SKM-1 (cell line): ENCODE measurements at regions not wholly inside any gene's neighbourhood (a gene's known extent, or its start where the extent isn't known, plus 50 kb on each side); places are given as distances from the start of the nearest gene placed in this dataset.
"Not testable (repeated sequence)": the region's sequence is repeated elsewhere in the genome, so short reads cannot be mapped to it uniquely, and the experiment has no call there.

Experiments
- DNase-seq: peaks from one replicate; lab custom pipeline; 2025; ENCODE audit not compliant: unreplicated experiment; lab: John Stamatoyannopoulos, UW

DNA sequence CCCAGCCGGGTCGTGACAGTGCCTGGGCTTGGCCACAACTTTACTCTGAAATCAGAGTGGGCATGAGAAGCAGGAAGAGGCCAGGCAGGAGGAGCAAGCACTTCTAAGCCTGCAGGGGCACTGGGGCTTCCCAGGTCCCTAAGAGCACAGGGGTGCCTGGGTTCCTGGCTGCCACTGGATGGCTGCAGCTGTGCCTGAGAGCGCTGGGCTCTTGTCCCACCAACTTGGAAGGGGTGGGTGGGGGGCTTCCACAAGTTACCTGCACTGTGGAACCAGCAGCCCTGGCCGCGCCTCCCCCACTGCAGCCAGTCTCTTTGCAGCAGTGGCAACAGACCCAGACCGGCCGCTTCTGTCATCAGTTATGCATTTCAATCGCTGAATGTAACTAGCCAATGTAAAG lies 434.7 kb upstream of the GRM3 start:
- DNase-seq: no peak

DNA sequence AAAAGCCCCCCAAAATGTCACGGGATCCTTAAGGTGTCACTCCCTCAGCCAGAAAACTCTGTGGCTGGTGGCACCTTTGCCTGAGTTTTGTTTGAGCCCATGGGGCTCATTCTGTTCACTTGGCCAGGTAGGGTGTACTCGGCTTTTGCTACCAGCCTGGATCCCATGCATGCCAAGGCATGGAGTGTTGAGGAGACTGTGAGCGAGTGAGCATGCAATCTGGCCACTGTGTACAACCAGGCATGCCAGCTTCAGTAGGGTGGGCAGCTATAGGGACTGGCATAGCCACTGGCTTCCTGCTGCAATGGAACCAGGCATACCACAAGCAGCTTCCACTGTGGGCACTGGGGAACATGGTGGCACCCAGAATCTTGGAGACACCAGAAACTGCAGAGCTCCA lies 436.0 kb upstream of the GRM3 start:
- DNase-seq: no peak

DNA sequence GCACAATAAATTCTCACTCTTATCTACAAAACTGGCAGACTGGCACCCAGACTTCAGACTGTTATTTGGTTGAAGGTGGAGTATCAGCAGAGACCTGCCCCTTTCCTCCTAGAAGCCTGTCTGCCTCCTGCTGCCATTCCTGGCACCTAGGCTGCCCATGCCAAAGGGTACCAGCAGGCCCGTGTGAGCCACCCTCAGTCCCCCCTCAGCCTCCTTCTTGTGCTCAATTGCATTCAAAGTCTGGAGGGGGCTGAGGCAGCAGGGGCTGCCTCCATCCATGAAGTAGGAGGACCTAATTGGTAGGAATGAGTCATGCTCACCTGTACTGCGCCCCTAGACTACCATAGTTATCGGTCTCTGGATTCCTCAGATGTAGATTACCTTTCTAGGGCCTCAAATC lies 440.9 kb upstream of the GRM3 start:
- DNase-seq: no peak

DNA sequence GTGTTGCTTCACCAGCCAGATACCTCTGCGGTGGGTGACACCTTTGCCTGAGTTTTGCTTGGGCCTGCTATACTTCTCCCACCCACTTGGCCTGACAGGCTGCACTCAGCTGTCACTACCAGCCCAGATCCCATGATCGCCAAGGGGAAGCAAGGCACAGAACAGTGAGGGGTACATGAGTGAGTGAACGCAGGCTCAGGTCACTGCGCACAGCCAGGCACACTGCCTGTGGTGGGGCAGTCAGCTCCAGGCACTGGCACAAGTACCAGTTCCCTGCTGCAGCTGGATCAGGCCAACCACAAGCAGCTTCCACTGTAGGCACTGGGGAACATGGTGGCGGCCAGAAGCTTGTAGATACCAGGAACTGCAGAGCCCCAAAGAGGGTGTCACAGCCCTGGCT lies 441.9 kb upstream of the GRM3 start:
- no peak for DNase-seq

DNA sequence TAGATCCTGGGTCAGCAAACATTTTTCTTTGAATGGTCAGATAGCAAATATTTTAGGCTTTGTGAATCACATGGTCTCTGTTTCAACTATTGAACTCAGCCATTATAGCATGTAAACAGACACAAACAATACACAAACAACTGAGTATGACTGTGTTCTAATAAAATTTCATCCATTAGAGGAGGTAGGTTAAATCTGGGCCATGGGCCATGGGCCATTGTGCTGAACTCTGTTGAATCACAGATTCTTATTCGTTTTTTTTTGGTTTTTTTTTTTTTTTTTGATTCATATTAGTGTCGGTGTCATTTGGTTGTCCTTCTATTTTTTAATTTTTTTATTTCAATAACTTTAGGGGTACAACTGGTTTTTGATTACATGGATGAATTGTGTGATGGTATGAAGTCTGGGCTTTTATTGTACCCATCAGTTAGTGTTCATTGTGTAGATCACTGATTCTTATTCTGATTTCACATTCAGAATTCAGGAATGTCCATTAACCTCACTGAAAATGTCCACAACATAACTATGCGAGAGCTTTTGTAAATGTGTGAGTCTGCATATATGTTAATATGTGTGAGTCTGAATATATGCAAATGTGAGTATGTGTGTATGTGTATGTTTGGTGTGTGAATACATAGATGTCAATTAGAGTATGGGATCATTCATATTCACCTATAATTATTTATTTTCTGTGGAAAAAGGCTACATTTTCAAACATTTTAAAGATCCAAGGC lies 443.7 kb upstream of the GRM3 start:
- no peak for DNase-seq

DNA sequence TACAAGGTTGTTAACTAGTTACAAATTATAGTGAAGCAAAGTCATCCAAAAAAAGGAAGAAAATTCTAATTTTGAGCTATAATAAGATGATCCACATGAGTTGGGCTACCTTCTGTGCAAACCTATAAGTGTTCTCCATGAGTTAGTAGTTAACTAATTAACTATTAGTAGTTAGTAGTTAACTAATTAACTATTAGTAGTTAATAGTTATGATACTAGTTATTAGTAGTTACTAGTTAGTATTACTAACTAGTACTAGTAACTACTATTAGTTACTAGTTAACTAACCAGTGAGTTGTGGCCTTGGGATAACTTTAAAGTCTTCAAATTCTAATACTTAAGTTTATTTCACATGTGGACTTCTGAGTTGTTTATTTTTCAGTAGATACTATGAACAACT lies 453.4 kb upstream of the GRM3 start:
- no peak for DNase-seq

DNA sequence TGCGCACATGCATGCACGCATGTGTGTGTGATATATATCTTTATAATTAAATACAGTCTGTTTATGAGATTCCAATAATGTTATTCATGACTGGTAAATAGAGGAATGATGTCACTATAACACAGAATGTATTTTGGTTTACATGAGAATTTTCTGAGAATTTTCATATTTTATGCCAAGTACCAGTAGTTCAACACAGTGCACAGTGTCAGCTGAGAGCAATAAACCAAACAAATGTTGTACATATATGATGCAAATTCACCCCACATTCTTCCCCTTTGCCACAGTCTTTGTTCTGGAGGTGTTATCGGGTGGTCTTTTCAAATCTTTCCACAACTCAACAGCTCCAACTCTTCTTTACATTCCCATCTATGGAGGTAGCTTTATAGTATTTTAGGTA lies 462.2 kb upstream of the GRM3 start:
- no peak for DNase-seq

DNA sequence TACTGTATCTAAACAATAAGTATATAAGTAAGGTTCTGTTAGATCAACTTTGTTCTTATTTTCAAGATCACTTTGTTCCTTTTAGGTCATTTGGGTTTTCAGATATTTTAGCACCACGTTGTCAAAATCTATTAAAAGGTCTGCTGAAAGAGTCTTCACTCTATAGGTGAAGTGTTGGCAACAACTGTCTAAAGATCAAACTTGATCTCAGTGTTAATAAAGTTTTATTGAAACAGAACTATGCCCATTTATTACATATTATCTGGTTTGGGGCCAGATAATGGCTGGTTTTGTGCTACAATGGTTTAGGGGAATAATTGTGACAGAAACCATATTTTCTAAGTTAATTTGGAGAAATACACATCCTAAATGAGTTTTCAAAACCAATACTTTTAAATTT lies 478.9 kb upstream of the GRM3 start:
- no peak for DNase-seq

DNA sequence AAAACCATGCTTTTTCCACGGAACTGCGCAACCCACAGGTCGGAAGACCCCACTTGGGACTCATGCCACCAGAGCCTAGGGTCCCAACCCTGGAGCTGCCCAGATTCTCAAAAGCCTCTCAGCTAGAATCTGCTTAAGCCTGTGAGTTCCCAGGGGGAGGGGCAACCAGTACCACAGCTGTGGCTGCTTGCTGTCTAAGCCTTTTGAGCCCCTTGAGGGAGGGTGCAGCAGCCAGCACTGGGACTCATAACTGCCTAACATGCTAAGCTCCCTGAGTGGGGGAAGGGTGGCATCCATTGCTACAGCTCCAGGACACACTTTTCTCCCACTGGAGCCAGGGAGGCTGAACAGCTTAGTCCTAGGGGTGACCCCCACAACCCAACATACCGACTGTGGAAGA lies 485.6 kb upstream of the GRM3 start:
- DNase-seq: no peak

DNA sequence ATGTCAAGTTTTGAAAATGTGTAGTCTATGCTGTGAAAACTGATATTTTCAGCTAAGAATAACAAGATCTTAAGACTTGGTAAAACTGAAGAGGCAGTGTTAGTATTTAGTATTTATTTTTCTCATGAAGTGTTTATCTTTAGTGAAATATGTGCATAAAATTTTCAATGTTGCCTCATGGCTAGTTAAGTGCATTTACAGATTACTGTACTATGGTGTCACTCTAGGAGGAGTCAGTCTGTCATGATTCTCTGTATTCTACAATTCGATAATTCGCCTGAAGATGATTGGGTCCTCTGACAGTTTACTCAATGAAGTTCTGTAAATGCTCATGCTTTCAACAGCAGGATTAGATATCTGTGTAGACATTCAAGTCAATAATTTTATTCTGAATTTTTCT lies 488.1 kb upstream of the GRM3 start:
- DNase-seq: no peak

DNA sequence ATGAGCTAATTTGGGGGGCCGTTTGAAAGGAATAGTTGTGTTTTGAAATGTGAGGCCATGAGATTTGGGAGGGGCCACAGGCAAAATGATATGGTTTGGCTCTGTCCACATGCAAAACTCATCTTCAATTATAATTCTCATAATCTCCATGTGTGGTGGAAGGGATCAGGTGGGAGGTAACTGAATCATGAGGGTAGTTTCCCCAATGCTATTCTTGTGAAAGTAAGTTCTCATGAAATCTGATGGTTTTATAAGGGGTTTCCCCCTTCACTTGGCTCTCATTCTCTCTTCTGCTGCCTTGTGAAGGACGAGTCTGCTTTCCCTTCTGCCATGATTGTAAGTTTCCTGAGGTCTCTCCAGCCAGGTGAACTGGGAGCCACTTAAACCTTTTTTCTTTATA lies 490.8 kb upstream of the GRM3 start:
- DNase-seq: no peak

DNA sequence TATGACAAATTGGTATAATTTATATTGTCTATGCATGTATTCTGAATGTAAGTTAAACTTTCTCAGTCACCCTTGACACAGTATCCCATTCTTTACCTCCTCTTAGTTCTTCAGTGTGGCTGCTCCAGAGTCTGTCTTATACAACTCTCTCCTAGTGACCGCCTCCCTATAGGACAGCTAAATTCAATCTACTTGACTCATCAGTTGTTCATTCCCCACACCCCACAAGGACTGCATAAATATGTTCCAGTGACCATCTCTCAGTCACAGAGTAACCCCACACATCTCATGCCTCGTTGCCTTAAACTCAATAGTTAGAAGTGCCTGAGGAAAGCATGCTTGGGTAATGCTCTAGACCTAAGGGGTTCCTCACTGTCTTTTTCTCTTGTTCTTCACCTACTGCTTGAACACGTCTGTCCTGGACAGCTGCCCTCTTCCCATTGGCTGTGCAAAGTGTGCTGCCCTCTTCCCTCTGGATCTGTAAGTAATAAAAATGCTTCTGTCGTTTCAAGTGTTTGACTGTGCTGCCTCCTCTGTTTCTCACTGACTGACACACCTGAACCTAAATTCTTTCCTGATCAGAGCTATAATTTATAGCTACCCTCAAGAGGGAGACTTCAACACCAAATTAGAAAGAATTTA lies 494.6 kb upstream of the GRM3 start:
- DNase-seq: no peak

DNA sequence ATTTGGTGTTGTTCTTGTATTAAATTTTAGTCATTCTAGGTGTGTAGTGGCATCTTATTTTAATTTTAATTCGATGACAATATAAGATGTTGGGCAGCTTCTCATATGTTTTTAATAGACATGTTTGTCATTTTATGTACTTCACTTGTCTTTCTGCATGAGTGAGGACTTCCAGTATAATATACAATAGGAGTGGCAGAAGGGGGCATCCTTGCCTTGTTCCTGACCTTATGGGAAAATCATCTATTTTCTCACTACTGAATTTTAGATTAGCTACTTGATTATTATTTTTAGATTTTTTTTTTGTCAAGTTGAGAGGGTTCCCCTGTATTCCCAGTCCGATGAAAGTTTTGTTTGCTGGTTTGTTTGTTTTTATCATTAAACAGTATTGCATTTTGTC lies 495.2 kb upstream of the GRM3 start:
- no peak for DNase-seq

DNA sequence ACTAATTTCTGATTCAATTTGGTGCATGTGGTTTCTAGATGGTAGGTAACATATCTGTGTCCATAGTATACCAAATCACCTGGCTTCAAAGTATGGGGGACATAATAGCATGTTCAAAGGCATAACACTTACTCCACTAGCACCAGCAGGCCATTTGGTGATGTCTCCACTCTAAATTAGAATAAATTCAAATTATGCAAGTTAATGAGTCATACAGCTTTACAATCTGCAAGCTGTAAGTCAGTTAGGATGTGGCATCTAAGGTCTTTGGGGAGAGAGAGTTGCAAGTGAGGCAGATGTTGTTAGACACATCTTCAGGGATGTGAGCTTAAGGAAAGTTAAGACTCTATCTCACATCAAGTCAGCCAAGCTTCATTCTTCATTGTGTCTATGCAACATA lies 506.4 kb upstream of the GRM3 start:
- DNase-seq: no peak

DNA sequence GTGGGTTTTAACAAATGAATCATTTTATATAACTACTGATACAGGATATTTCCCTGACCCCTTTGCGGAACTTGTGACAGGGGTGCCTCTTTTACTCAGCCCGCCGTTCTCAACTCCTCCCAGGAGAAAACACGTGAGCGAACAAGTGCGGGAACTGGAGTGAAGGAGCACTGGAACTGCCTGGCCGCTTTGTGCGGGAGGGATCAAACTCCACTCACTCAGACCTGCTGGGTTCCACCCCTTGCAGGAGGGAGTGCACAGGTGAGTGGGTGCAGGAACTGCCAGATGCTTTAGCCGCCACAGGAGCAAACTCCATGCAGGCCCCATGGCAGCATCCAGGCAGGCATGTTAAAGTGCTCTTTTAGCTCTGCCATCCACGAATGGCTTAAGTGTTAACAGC lies 513.4 kb upstream of the GRM3 start:
- no peak for DNase-seq

DNA sequence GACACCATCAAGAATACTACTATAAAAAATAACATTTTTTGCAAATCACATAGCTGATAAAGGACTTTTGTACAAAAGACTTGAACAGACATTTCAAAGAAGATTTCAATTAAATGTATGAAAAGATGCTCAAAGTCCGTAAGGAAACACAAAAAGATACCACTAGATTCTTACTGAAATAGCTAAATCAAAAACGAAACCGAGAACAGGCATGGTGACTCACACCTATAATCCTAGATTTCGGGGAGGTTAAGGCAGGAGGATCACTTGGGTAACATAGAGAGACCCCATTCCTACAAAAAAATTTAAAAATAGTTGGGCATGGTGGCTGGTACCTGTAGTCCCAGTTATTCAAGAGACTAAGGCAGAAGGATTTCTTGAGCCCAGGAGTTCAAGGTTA lies 520.2 kb upstream of the GRM3 start:
- DNase-seq: no peak

DNA sequence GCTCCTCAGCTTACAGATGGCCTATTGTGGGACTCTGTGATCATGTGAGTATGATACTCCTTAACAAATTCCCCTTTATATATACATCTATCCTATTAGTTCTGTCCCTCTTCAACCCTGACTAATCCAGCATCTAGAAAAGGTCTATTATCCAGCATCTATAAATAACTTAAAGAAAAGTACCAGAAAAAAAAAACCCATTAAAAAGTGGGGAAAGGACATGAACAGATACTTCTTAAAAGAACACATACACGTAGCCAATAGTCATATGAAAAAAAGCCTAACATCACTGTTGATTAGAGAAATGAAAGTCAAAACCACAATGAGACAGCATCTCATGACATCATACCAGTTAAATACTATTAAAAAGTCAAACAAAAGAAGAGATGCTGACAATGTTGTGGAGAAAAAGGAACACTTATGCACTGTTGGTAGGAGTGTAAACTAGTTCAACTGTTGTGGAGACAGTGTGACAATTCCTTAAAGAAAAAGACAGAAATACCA lies 549.5 kb upstream of the GRM3 start:
- no peak for DNase-seq

DNA sequence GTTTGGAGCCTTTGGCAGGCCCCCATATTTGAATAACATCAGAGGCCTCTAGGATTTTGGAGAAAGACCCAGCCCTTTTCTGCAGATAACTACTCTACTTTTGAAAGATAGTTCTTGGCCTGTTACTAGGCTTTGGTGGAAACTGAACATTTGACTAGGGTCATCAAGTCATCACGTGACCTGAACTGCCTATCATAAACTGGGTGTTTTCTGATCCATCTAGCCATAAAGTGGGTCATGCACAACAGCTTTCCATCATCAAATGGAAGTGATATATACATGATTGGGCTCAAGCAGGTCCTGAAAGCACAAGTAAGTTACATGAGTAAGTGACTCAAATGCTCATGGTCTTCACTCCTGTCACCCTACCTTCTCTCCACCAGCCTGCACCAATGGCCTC lies 552.3 kb upstream of the GRM3 start:
- no peak for DNase-seq

DNA sequence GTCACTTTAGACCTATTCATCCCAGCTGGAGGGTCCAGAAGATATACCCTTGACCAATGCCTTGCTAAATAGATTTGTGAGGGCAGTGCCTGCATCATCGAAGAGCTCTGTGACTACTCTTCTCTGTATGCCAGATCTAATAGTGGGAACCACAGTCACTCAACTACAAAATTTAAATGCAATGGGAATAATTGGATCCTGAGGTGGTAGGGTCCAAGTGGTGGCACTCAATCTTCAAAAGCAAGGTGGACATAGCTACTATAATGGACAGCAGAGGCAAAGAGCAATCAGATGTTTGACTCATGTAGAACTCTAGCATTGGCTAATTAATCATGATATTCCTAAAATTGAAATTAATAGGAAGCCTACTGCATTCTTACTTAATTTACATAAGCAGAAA lies 554.3 kb upstream of the GRM3 start:
- DNase-seq: no peak

DNA sequence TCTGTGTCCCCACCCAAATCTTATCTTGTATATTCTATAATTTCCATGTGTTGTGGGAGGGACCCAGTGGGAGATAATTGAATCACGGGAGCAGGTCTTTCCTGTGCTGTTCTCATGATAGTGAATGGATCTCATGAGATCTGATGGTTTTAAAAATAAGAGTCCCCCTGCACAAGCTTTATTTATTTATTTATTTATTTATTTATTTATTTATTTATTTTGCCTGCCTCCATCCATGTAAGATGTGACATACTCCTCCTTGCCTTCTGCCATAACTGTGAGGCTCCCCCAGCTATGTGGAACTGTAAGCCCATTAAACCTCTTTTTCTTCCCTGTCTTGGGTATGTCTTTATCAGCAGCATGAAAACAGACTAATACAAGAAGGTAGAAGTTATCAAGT lies 579.1 kb upstream of the GRM3 start:
- not testable (repeated sequence) for DNase-seq

DNA sequence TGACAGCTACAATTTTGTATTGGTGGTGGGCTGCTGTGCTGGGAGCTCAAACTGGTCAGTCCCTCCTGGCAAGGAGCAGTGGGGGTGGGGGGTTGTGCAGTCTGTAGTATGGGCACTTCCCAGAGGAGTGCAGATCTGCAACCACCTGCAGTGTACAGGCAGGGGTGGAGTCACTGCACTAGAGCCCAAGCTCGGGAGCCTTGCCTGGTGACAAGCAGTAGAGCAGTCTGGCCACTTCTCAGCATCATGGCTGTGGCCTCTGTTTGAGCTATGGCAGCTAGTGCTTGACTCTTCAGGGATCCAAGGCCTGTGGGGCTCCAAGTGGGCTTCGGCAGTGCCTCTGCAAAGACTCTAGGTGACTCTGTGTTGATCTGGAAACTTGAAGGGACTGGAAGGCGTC lies 585.1 kb upstream of the GRM3 start:
- DNase-seq: no peak

DNA sequence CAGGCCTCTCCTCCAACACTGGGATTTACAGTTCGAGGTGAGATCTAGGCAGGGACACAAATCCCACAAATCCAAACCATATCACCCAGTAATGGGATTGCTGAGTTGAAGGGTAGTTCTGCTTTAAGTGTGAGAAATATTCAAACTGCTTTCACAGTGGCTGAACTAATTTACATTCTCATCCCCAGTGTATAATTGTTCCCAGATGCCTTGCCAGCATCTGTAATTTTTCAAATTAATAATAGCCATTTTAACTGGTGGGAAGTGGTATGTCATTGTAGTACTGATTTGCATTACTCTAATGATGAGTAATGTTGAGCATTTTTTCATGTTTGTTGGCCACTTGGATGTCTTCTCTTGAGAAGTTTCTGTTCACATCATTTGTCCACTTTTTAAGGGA lies 592.8 kb upstream of the GRM3 start:
- no peak for DNase-seq

DNA sequence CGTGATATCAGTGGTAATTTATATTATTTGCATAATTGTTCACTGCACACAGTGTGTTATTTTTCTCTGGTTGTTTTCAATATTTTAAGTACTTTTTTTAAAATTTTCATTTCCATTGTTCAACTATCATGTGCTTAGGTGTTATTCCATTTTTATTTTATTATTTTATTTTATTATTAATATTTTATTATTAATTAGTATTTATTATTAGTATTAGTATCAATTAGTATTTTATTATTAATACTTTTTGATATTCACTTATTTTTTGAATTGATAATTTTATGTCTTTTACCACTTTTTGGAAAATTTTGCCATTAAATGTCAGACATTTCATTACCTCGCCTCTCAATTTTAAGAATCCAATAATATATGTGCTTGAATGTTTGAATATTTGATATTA lies 593.8 kb upstream of the GRM3 start:
- no peak for DNase-seq
